Fibroblast of mammary gland (primary cell): ENCODE measurements at regions not wholly inside any gene's neighbourhood (a gene's known extent, or its start where the extent isn't known, plus 50 kb on each side); places are given as distances from the start of the nearest gene placed in this dataset.

Source experiments
- DNase-seq: peaks from one replicate; pipeline ENCODE4 v3.0.0-alpha.2; 2010; ENCODE audit warnings: low read depth
- H3K4me3 ChIP-seq: 2 replicates; pipeline ENCODE4 v1.5.1; 2011; ENCODE audit warnings: low read depth, mild to moderate bottlenecking, low read length, moderate library complexity; ENCODE audit not compliant: control insufficient read depth
- TF ChIP-seq, protein P1 (sequence below): conservative IDR thresholded peaks from 2 replicates; pipeline ENCODE4 v1.5.1; 2011; ENCODE audit warnings: low read depth, low read length, inconsistent platforms; ENCODE audit not compliant: control insufficient read depth, insufficient read depth

DNA sequence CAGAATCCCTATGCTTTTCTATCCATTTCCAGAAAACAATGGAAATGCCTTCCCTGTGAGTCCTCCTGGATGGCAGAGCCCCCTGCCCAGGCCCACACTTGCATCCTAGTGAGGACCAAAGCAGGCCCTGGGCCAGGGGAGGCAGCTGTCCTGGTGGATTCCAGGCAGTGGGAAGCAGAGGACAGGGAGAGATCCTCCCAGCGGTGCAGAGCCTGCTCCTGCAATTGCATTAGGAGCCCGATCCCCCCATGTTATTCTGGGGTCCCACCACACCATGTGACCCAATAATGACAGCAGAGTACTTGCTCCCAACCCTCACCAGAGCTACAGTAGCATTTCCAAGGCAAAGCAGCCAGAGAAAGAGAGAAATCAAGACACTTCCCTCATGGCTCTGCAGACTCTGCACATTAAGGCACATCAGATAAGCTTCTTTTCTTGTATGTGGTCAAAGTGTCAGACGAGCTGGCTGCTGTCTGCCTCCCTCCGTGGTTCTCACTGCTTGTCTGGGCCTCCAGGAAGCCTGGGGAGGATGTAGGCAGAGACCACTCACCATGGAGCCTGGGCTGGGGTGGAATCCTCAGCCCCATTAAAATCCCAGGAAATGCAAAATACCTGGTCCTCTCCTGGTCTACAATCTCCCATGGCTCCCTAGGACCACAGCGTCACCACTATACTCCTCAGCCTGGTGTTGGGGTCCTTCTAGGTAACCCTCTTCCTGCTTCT lies 54.9 kb upstream of the RUNX3 start:
- no peak overlapping the region for H3K4me3 ChIP-seq
- DNase-seq, result no peak
- TF ChIP-seq, protein P1, sequence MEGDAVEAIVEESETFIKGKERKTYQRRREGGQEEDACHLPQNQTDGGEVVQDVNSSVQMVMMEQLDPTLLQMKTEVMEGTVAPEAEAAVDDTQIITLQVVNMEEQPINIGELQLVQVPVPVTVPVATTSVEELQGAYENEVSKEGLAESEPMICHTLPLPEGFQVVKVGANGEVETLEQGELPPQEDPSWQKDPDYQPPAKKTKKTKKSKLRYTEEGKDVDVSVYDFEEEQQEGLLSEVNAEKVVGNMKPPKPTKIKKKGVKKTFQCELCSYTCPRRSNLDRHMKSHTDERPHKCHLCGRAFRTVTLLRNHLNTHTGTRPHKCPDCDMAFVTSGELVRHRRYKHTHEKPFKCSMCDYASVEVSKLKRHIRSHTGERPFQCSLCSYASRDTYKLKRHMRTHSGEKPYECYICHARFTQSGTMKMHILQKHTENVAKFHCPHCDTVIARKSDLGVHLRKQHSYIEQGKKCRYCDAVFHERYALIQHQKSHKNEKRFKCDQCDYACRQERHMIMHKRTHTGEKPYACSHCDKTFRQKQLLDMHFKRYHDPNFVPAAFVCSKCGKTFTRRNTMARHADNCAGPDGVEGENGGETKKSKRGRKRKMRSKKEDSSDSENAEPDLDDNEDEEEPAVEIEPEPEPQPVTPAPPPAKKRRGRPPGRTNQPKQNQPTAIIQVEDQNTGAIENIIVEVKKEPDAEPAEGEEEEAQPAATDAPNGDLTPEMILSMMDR, result no peak

DNA sequence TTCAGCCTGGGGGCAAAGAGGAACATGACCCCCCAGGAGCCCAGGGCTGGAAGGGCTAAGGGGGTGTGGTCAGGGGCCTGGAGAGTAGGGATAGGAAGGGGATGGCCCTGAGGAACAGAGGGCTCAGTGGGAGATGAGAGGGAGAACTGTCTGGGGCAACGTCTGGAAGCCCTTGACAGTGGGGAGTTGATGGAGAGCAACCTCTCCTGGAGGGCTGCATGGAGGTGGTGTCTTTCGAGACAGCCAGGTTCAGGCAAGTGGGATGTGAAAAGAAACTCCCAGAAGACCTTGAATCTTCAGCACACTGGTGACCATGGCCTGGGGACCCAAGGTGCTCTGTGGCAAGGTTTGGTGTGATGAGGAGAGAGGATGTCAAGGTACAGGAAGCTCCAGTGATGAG lies 54.2 kb upstream of the RUNX3 start:
- no peak overlapping the region for H3K4me3 ChIP-seq
- TF ChIP-seq, protein P1, result no peak
- DNase-seq, result no peak

DNA sequence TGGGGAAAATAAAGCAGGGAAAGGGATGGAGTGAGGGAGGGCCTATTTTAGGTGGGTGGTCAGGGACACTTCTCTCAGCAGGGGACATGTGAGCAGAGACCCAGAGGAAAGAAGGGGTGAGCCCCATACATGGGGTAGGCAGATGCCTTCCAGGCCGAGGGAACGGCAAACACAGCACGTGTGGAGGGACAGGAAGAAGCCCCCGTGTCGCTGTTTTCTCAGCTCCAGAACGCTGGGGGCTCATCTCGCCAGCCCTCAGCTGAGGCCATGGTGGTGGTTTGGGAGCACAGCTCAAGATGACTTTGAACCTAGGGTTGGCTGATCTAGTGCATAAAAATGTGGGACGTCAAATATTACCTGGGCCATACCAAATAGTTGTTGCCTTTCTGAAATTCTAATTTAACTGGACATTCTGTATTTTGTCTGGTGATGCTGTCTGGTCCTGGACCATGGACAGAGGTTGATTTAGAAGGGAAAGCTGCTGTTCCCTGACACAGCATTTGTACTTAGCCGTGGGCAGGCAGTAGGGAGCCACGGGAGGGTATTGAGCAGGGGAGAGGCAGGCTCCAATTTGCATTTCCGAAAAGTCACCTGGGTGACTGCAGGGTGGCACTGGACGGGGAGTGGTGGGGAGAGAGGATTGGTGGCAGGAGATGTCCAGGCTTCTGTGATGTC lies 53.1 kb upstream of the RUNX3 start:
- H3K4me3 ChIP-seq, result no peak overlapping the region
- TF ChIP-seq, protein P1, result no peak
- no peak for DNase-seq

DNA sequence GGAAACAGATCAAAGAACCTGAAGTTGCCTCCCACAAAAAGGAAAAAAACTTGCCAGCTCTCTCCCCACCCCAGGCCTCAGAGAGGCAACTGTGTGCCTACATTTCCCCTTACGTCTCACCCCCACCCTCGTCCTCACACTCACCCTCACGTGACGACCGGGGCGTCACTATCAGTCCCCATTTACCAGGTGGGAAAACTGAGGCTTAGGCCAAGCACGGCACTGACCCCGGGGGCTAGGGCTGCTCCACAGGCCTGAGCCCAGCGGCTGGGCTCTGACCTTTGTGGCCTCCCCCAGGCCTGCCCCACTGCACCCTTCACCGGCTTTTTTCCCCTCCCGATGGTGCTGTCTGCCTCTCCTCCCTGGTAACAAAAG lies 51.5 kb upstream of the RUNX3 start:
- H3K4me3 ChIP-seq, result no peak overlapping the region
- DNase-seq, result no peak
- TF ChIP-seq, protein P1, result no peak

DNA sequence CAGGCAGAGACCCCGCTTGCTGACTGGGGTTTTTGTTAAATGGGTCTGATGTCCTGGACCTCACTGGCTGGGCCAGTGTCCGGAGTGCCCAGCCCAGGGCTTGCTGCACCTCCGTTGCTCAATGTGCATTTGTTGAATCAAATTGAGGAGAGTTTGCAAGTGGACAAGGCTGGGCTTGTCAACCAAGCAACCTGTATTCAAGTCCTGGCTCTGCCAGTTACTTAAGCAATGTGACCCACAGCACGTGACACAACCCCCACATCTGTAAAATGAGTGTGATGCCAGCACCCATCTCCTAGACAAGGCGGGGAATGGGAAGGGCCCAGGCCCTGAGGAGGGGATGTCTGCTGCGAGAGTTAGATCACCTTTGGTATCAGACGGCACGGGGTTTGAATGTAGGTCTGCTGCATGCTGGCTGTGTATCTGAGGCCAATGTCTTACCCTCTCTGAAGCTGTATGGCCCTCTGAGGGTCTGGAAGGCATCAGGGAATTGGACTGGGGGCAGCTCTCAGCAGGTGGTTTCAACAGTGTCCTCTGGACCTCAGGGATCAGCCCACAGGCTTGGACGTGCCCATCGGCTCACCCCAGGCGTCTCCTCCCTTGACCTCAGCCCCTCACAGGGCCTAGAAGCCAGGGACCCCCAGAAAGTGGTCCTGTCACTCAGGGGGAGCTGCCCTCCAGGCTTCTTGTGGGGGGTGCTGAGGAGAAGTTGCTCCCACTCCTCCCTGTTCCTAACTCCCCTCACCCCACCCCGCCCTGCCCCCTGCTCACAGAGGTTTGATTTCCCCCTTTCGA lies 51.0 kb upstream of the RUNX3 start:
- DNase-seq, result no peak
- no peak overlapping the region for H3K4me3 ChIP-seq
- TF ChIP-seq, protein P1, result no peak
